HEK293 (cell line): ENCODE measurements at regions not wholly inside any gene's neighbourhood (a gene's known extent, or its start where the extent isn't known, plus 50 kb on each side); places are given as distances from the start of the nearest gene placed in this dataset.

ENCODE experiments used
- CTCF ChIA-PET: fragments of 350-600 bp; formaldehyde crosslinking; extraction: SDS; loops from one replicate; lab custom pipeline; 2021; ENCODE audit warnings: antibody characterized with exemption; lab: Yijun Ruan, JAX
- POLR2A ChIA-PET: fragments of 300-600 bp; formaldehyde crosslinking; extraction: SDS; loops from one replicate; lab custom pipeline; 2020; ENCODE audit warnings: antibody characterized with exemption, inconsistent platforms; lab: Yijun Ruan, JAX
- H3K27ac ChIP-seq: fragments of 200-500 bp; sonication (Bioruptor generic); 2 replicates; pipeline ENCODE4 v1.5.1; 2014; ENCODE audit warnings: low read depth, low read length, control low read depth, inconsistent platforms; ENCODE audit errors: extremely low read depth
- H3K36me3 ChIP-seq, 2 experiments: fragments of 200-500 bp in 1 of 2; sonication (Bioruptor generic) in 1 of 2; 1 replicate in 1 of 2; 2 replicates in 1 of 2; pipeline ENCODE4 v1.5.1; 2014 to 2017; ENCODE audit warnings: inconsistent platforms in 2 of 2, low read length in 2 of 2; ENCODE audit not compliant: control insufficient read depth in 2 of 2, insufficient read depth in 1 of 2
- H3K4me1 ChIP-seq: fragments of 200-500 bp; sonication (Bioruptor generic); 2 replicates; pipeline ENCODE4 v1.5.1; 2014; ENCODE audit warnings: mild to moderate bottlenecking, low read length, inconsistent platforms; ENCODE audit not compliant: control insufficient read depth, insufficient read depth
- H3K4me3 ChIP-seq: 2 replicates; pipeline ENCODE4 v1.5.1; 2011; ENCODE audit warnings: low read depth, mild to moderate bottlenecking, control low read depth, low read length, moderate library complexity
- H3K9me3 ChIP-seq: fragments of 200-500 bp; sonication (Bioruptor generic); 2 replicates; pipeline ENCODE4 v1.5.1; 2014; ENCODE audit warnings: low read depth, low read length, inconsistent platforms; ENCODE audit not compliant: control insufficient read depth, insufficient read depth
- GLIS1 ChIP-seq: fragments of 450-650 bp; formaldehyde crosslinking; IDR thresholded peaks from 2 replicates; pipeline ENCODE4 v1.5.1; 2016; ENCODE audit warnings: missing biosample characterization, missing genetic modification characterization
- ZBTB10 ChIP-seq: fragments of 450-650 bp; formaldehyde crosslinking; IDR thresholded peaks from 2 replicates; pipeline ENCODE4 v1.5.1; 2016; ENCODE audit warnings: missing biosample characterization, missing genetic modification characterization
- ZNF114 ChIP-seq: fragments of 450-650 bp; formaldehyde crosslinking; IDR thresholded peaks from 2 replicates; pipeline ENCODE4 v1.5.0; 2017; ENCODE audit warnings: missing biosample characterization, missing genetic modification characterization
- ZNF23 ChIP-seq: fragments of 450-650 bp; formaldehyde crosslinking; IDR thresholded peaks from 2 replicates; pipeline ENCODE4 v1.5.1; 2016; ENCODE audit warnings: missing biosample characterization, missing genetic modification characterization, borderline replicate concordance
- ZNF510 ChIP-seq: fragments of 450-650 bp; formaldehyde crosslinking; IDR thresholded peaks from 2 replicates; pipeline ENCODE4 v1.5.1; 2018; ENCODE audit warnings: mild to moderate bottlenecking, missing genetic modification characterization, missing biosample characterization; ENCODE audit not compliant: insufficient replicate concordance
- ZNF558 ChIP-seq: fragments of 450-650 bp; formaldehyde crosslinking; IDR thresholded peaks from 2 replicates; pipeline ENCODE4 v1.5.1; 2016; ENCODE audit warnings: missing biosample characterization, missing genetic modification characterization
- ZNF621 ChIP-seq: fragments of 450-650 bp; formaldehyde crosslinking; IDR thresholded peaks from 2 replicates; pipeline ENCODE4 v1.5.1; 2017; ENCODE audit warnings: missing biosample characterization, missing genetic modification characterization
- ZNF645 ChIP-seq: fragments of 450-650 bp; formaldehyde crosslinking; IDR thresholded peaks from 2 replicates; pipeline ENCODE4; 2016; ENCODE audit warnings: missing biosample characterization, missing genetic modification characterization
- ZNF658 ChIP-seq: fragments of 450-650 bp; formaldehyde crosslinking; IDR thresholded peaks from 2 replicates; pipeline ENCODE4; 2016; ENCODE audit warnings: missing biosample characterization, missing genetic modification characterization
- ZNF660 ChIP-seq: fragments of 450-650 bp; IDR thresholded peaks from 2 replicates; pipeline ENCODE4 v1.5.1; 2018; ENCODE audit warnings: missing biosample characterization, mild to moderate bottlenecking, missing genetic modification characterization
- ZNF76 ChIP-seq: fragments of 450-650 bp; formaldehyde crosslinking; IDR thresholded peaks from 2 replicates; pipeline ENCODE4; 2016; ENCODE audit warnings: low read depth, missing biosample characterization, missing genetic modification characterization, borderline replicate concordance
- ZNF776 ChIP-seq: fragments of 450-650 bp; formaldehyde crosslinking; IDR thresholded peaks from 2 replicates; pipeline ENCODE4 v1.5.0; 2017; ENCODE audit warnings: missing biosample characterization, missing genetic modification characterization, borderline replicate concordance
- ZSCAN18 ChIP-seq: fragments of 450-650 bp; formaldehyde crosslinking; IDR thresholded peaks from 2 replicates; pipeline ENCODE4 v1.5.1; 2016; ENCODE audit warnings: missing biosample characterization, missing genetic modification characterization
- ZSCAN30 ChIP-seq: fragments of 450-650 bp; IDR thresholded peaks from 2 replicates; pipeline ENCODE4 v1.5.1; 2018; ENCODE audit warnings: missing biosample characterization, mild to moderate bottlenecking, missing genetic modification characterization, moderate library complexity
- TF ChIP-seq, protein P1 (sequence below): fragments of 450-650 bp; formaldehyde crosslinking; IDR thresholded peaks from 2 replicates; pipeline ENCODE4 v1.5.1; 2016; ENCODE audit warnings: missing biosample characterization, missing genetic modification characterization
- TF ChIP-seq, protein P2 (sequence below): fragments of 450-650 bp; formaldehyde crosslinking; IDR thresholded peaks from 2 replicates; pipeline ENCODE4 v1.5.1; 2016; ENCODE audit warnings: missing biosample characterization, missing genetic modification characterization

- TF ChIP-seq ZSCAN18 (tag by site-specific recombination) (no peak), ZNF510 (tag by site-specific recombination) (no peak), ZNF776 (tag by site-specific recombination) (no peak), ZSCAN30 (tag by site-specific recombination) (no peak)
Measured at GRCh38 chr6:113669606-113670005, 187.5 kb upstream of the MARCKS start (continued).

GRCh38 chr6:113671421-113671820, 185.7 kb upstream of the MARCKS start:
- H3K27ac ChIP-seq, result no peak overlapping the region
- no peaks in the 10 kb centered on the region for H3K36me3 ChIP-seq
- no peaks in the 10 kb centered on the region for H3K9me3 ChIP-seq
- ChIA-PET CTCF (interaction anchor here (0.6 to 3.5 kb wide), 3 partner anchors 13 to 187 kb away, joined by 5 to 13 read pairs (median 6); no protein-coding TSS in a partner anchor), POLR2A (no interaction called here)
- no peak for TF ChIP-seq ZNF23 (tag by site-specific recombination)
- TF ChIP-seq, protein P1, sequence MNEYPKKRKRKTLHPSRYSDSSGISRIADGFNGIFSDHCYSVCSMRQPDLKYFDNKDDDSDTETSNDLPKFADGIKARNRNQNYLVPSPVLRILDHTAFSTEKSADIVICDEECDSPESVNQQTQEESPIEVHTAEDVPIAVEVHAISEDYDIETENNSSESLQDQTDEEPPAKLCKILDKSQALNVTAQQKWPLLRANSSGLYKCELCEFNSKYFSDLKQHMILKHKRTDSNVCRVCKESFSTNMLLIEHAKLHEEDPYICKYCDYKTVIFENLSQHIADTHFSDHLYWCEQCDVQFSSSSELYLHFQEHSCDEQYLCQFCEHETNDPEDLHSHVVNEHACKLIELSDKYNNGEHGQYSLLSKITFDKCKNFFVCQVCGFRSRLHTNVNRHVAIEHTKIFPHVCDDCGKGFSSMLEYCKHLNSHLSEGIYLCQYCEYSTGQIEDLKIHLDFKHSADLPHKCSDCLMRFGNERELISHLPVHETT (tag by site-specific recombination), result no peak
- TF ChIP-seq ZNF621 (tag by site-specific recombination), result no peak
- TF ChIP-seq ZNF658, result no peak
- no peak for TF ChIP-seq ZNF645
- no peak for TF ChIP-seq ZNF558 (tag by site-specific recombination)
- TF ChIP-seq, protein P2, sequence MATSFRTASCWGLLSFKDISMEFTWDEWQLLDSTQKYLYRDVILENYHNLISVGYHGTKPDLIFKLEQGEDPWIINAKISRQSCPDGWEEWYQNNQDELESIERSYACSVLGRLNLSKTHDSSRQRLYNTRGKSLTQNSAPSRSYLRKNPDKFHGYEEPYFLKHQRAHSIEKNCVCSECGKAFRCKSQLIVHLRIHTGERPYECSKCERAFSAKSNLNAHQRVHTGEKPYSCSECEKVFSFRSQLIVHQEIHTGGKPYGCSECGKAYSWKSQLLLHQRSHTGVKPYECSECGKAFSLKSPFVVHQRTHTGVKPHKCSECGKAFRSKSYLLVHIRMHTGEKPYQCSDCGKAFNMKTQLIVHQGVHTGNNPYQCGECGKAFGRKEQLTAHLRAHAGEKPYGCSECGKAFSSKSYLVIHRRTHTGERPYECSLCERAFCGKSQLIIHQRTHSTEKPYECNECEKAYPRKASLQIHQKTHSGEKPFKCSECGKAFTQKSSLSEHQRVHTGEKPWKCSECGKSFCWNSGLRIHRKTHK, result no peak
- no peak for TF ChIP-seq ZSCAN30 (tag by site-specific recombination)
- no peak for TF ChIP-seq ZNF660 (tag by site-specific recombination)
- TF ChIP-seq GLIS1 (tag by site-specific recombination), result no peak
- TF ChIP-seq ZNF114 (tag by site-specific recombination), result no peak
- no peak for TF ChIP-seq ZNF76 (tag by site-specific recombination)
- no peak for TF ChIP-seq ZBTB10
- peaks cover 4% of the 10 kb centered on the region; the same call in 1 of the 2 replicates for H3K4me1 ChIP-seq
- no peak overlapping the region for H3K4me3 ChIP-seq
